ENCODE measurements at regions not wholly inside any gene's neighbourhood (a gene's known extent, or its start where the extent isn't known, plus 50 kb on each side); places are given as distances from the start of the nearest gene placed in this dataset.

DNA sequence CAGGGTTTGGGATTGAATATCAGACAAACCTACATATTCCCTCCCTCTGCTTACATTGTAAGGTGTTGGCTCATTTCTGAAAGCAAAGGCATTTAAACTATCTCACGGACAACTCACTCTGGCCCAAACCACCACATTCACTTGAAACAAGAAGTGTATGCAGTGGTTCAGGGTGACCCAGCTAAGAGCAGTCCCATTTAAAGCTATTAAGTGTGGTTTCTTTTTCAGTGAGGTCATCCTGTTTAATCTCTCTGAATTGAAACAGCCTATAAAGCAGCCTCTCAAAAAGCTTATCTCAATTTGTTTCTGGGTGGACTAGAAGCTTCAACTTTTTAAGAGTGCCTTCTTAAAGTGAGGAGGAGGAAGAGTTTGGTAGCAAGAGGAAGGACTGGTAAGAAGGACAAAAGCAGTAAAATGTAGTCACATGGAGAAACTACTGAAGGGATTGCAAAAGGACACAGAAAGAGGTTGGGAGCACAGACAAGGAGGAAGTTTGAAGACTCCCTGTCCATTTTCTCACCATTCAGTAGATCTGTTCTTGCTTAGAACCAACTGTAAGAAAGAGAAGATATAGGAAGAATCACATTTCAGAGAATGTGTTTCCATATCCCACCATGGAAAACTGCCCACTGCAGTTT, 151.6 kb downstream of the TMCO5A start:
- Histone ChIP-seq H2AFZ (no peak overlapping the region), H3K36me3 (replicated peaks; ENCODE audit: insufficient read depth, low read depth) (no peaks in the 10 kb centered on the region), H3K27me3 (no peaks in the 10 kb centered on the region), H4K20me1 (ENCODE audit: insufficient read depth, poor library complexity, severe bottlenecking) (no peaks in the 10 kb centered on the region), H3K4me3 (no peak overlapping the region), H3K79me2 (no peaks in the 10 kb centered on the region), H3K9me3 (ENCODE audit: low read depth) (no peaks in the 10 kb centered on the region), H3K27ac (no peak overlapping the region), H3K4me1 (ENCODE audit: insufficient read depth) (no peaks in the 10 kb centered on the region), H3K9me2 (replicated peaks; ENCODE audit: insufficient read depth) (no peaks in the 10 kb centered on the region), H3K4me2 (no peak overlapping the region)
- DNase-seq (ENCODE audit: low spot score) = no peak
- 56% methylated on average over 1 of the region's 1 CpG for WGBS (ENCODE audit: low lambda C conversion rate, missing lambda C conversion rate)
- TF ChIP-seq EZH2 (IDR thresholded peaks at IDR 0.05; ENCODE audit: borderline replicate concordance) = no peak
- no peak for TF ChIP-seq EZH2phosphoT487 (IDR thresholded peaks at IDR 0.05; ENCODE audit: low read depth, severe bottlenecking, unreplicated experiment)
- TF ChIP-seq, protein P1, sequence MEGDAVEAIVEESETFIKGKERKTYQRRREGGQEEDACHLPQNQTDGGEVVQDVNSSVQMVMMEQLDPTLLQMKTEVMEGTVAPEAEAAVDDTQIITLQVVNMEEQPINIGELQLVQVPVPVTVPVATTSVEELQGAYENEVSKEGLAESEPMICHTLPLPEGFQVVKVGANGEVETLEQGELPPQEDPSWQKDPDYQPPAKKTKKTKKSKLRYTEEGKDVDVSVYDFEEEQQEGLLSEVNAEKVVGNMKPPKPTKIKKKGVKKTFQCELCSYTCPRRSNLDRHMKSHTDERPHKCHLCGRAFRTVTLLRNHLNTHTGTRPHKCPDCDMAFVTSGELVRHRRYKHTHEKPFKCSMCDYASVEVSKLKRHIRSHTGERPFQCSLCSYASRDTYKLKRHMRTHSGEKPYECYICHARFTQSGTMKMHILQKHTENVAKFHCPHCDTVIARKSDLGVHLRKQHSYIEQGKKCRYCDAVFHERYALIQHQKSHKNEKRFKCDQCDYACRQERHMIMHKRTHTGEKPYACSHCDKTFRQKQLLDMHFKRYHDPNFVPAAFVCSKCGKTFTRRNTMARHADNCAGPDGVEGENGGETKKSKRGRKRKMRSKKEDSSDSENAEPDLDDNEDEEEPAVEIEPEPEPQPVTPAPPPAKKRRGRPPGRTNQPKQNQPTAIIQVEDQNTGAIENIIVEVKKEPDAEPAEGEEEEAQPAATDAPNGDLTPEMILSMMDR (IDR thresholded peaks at IDR 0.05; ENCODE audit: poor library complexity) = no peak

DNA sequence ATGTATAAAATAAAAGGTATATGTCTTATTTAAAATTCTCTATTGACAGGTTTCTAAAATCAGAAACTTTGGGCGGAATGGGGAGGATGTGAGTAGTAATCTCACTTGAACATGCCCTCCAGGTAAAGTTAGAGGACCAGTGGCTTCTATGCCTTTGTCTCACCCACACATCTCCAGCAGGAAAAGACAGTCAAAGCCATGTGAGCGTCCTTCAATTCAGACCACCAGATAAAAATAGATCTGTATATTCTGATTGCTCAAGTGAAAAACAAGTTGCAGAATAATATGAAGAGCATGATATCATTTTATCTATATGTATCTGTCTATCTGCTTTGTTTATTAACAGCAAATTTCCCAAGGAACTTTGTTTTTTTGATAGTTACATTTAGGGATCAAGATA, 152.2 kb downstream of the TMCO5A start:
- WGBS (ENCODE audit: low lambda C conversion rate, missing lambda C conversion rate) = 93% methylated on average over 2 of the region's 2 CpGs
- H3K9me3 ChIP-seq (ENCODE audit: low read depth) = no peaks in the 10 kb centered on the region
- DNase-seq (ENCODE audit: low spot score) = no peak
- no peaks in the 10 kb centered on the region for H3K36me3 ChIP-seq (replicated peaks; ENCODE audit: insufficient read depth, low read depth)
- no peak overlapping the region for H3K4me3 ChIP-seq
- no peak overlapping the region for H3K4me2 ChIP-seq
- H2AFZ ChIP-seq = no peak overlapping the region
- no peaks in the 10 kb centered on the region for H3K9me2 ChIP-seq (replicated peaks; ENCODE audit: insufficient read depth)
- H3K27me3 ChIP-seq = no peaks in the 10 kb centered on the region
- no peaks in the 10 kb centered on the region for H4K20me1 ChIP-seq (ENCODE audit: insufficient read depth, poor library complexity, severe bottlenecking)
- no peak overlapping the region for H3K27ac ChIP-seq
- TF ChIP-seq EZH2phosphoT487 (IDR thresholded peaks at IDR 0.05; ENCODE audit: low read depth, severe bottlenecking, unreplicated experiment) (no peak), EZH2 (IDR thresholded peaks at IDR 0.05; ENCODE audit: borderline replicate concordance) (no peak)
- TF ChIP-seq, protein P1 (IDR thresholded peaks at IDR 0.05; ENCODE audit: poor library complexity) = no peak
- no peaks in the 10 kb centered on the region for H3K4me1 ChIP-seq (ENCODE audit: insufficient read depth)
- no peaks in the 10 kb centered on the region for H3K79me2 ChIP-seq

DNA sequence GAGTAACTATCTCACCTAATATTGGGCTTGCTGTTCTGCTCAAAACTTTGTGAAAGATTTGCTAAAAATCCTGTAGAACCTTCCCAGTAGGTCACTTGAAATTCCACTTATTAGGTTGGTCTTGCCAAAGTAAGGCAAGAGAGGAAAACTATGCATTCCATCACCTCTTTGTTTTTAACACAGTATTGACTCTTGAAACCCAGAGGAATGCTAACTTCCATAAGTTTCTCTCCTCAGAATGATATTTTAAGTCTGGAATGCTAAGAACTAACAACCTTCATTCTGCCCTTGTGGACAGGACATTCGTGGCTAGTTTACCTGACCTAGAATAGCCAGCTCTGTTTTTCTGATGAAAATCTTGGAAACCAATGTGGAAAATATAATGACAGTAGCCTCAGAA, 154.5 kb downstream of the TMCO5A start:
- H3K9me3 ChIP-seq (ENCODE audit: low read depth) = no peaks in the 10 kb centered on the region
- H2AFZ ChIP-seq = no peak overlapping the region
- H3K4me1 ChIP-seq (ENCODE audit: insufficient read depth) = no peaks in the 10 kb centered on the region
- H3K4me2 ChIP-seq = no peak overlapping the region
- no peak overlapping the region for H3K27ac ChIP-seq
- no peaks in the 10 kb centered on the region for H3K79me2 ChIP-seq
- H4K20me1 ChIP-seq (ENCODE audit: insufficient read depth, poor library complexity, severe bottlenecking) = no peaks in the 10 kb centered on the region
- H3K4me3 ChIP-seq = no peak overlapping the region
- no peaks in the 10 kb centered on the region for H3K9me2 ChIP-seq (replicated peaks; ENCODE audit: insufficient read depth)
- no peaks in the 10 kb centered on the region for H3K27me3 ChIP-seq
- TF ChIP-seq, protein P1 (IDR thresholded peaks at IDR 0.05; ENCODE audit: poor library complexity) = no peak
- TF ChIP-seq EZH2 (IDR thresholded peaks at IDR 0.05; ENCODE audit: borderline replicate concordance) (no peak), EZH2phosphoT487 (IDR thresholded peaks at IDR 0.05; ENCODE audit: low read depth, severe bottlenecking, unreplicated experiment) (no peak)
- DNase-seq (ENCODE audit: low spot score) = no peak
- 79% methylated on average over 1 of the region's 1 CpG for WGBS (ENCODE audit: low lambda C conversion rate, missing lambda C conversion rate)
- H3K36me3 ChIP-seq (replicated peaks; ENCODE audit: insufficient read depth, low read depth) = no peaks in the 10 kb centered on the region
